A549 (cell line): ENCODE measurements at regions not wholly inside any gene's neighbourhood (a gene's known extent, or its start where the extent isn't known, plus 50 kb on each side); places are given as distances from the start of the nearest gene placed in this dataset.

Source experiments
- ATAC-seq, 2 experiments: fragments of 200-7000 bp in 1 of 2; fragments of >200 bp in 1 of 2; cut with Nextera tagmentation in 1 of 2; cut with Tn5 transposase in 1 of 2; 3 replicates each; pipeline versions ENCODE4 v1.8.0 to v1.9.1; 2018 to 2020; ENCODE audit warnings: mild to moderate bottlenecking in 1 of 2, moderate library complexity in 1 of 2
- CTCF ChIA-PET: fragments of 300-600 bp; sonication (Branson Sonifier 250); formaldehyde crosslinking; extraction: SDS; loops from one replicate; lab custom pipeline; 2021; ENCODE audit warnings: antibody characterized with exemption, inconsistent platforms; lab: Yijun Ruan, JAX
- POLR2A ChIA-PET: fragments of 350-600 bp; formaldehyde crosslinking; extraction: SDS; loops from one replicate; lab custom pipeline; 2021; ENCODE audit warnings: antibody characterized with exemption, inconsistent platforms; lab: Yijun Ruan, JAX
- DNase-seq, 2 experiments: peaks; one replicate each; pipeline versions ENCODE4 v3.0.0 to v3.0.0-alpha.2; 2011 to 2016; ENCODE audit warnings: low read depth in 1 of 2, low spot score in 1 of 2
- FAIRE-seq: peaks from 2 replicates; lab custom pipeline; 2011; peaks lifted over from hg19 to GRCh38; lab: Jason Lieb, UNC
- H3K27ac ChIP-seq, 2 experiments: fragments of >200 bp; sonication (Bioruptor Twin); formaldehyde crosslinking; 3 replicates each; pipeline ENCODE4 v1.5.1; 2016 to 2017
- H3K4me1 ChIP-seq: fragments of >200 bp; sonication (Bioruptor Twin); formaldehyde crosslinking; 3 replicates; pipeline ENCODE4 v1.6.1; 2016
- H3K4me2 ChIP-seq: fragments of >200 bp; sonication (Bioruptor Twin); formaldehyde crosslinking; 3 replicates; pipeline ENCODE4 v1.6.1; 2016
- H3K4me3 ChIP-seq: fragments of >200 bp; sonication (Bioruptor Twin); formaldehyde crosslinking; 3 replicates; pipeline ENCODE4 v1.5.1; 2016
- H3K9me3 ChIP-seq: fragments of >200 bp; sonication (Bioruptor Twin); formaldehyde crosslinking; 3 replicates; pipeline ENCODE4 v1.6.1; 2016
- CBX2 ChIP-seq: fragments of 200-600 bp; sonication (generic); IDR thresholded peaks from 2 replicates; pipeline ENCODE4 v1.6.1; 2016; ENCODE audit warnings: low read depth, mild to moderate bottlenecking, borderline replicate concordance
- EHF ChIP-seq: fragments of 250-450 bp; sonication (Bioruptor Pico); IDR thresholded peaks from 2 replicates; pipeline ENCODE4 v1.5.0; 2020; ENCODE audit warnings: mild to moderate bottlenecking
- EHMT2 ChIP-seq: fragments of 200-600 bp; sonication (generic); IDR thresholded peaks from 2 replicates; pipeline ENCODE4 v1.6.1; 2016; ENCODE audit warnings: antibody characterized with exemption, low read depth, mild to moderate bottlenecking, moderate library complexity
- ELK1 ChIP-seq: fragments of 150-350 bp; IDR thresholded peaks from 2 replicates; pipeline ENCODE4 v1.6.1; 2014; ENCODE audit warnings: low read depth, mild to moderate bottlenecking, low read length
- FOSB ChIP-seq: fragments of 250-450 bp; sonication (Bioruptor Pico); IDR thresholded peaks from 2 replicates; pipeline ENCODE4 v1.5.0; 2020; ENCODE audit warnings: mild to moderate bottlenecking, moderate library complexity
- FOSL2 ChIP-seq, 2 experiments: fragments of 450-650 bp in 1 of 2; fragments of >200 bp in 1 of 2; sonication (Bioruptor Twin) in 1 of 2; formaldehyde crosslinking; IDR thresholded peaks; 2 replicates each; pipeline versions ENCODE4 v1.5.0 to v1.6.1; 2016 to 2020; ENCODE audit warnings: mild to moderate bottlenecking in 1 of 2, moderate library complexity in 1 of 2
- HMGXB4 ChIP-seq: fragments of 250-450 bp; sonication (Bioruptor Pico); IDR thresholded peaks from 2 replicates; pipeline ENCODE4 v1.5.0; 2021; ENCODE audit warnings: mild to moderate bottlenecking, moderate library complexity, borderline replicate concordance
- HOXB5 ChIP-seq: fragments of 250-450 bp; sonication (Bioruptor Pico); IDR thresholded peaks from 2 replicates; pipeline ENCODE4 v1.5.0; 2020; ENCODE audit warnings: mild to moderate bottlenecking, moderate library complexity
- JUNB ChIP-seq: fragments of >200 bp; sonication (Bioruptor Twin); formaldehyde crosslinking; IDR thresholded peaks from 2 replicates; pipeline ENCODE4 v1.6.1; 2016
- NFE2L2 ChIP-seq: fragments of 150-350 bp; conservative IDR thresholded peaks from 2 replicates; pipeline ENCODE4 v1.6.1; 2014; ENCODE audit warnings: low read length
- PBX3 ChIP-seq: IDR thresholded peaks from 2 replicates; pipeline ENCODE4 v1.6.1; 2012
- PHF8 ChIP-seq: fragments of 200-600 bp; sonication (generic); IDR thresholded peaks from 2 replicates; pipeline ENCODE4 v1.6.1; 2016; ENCODE audit warnings: low read depth, mild to moderate bottlenecking, antibody characterized with exemption, moderate library complexity, borderline replicate concordance
- POLR2AphosphoS2 ChIP-seq: conservative IDR thresholded peaks from 2 replicates; pipeline ENCODE4 v1.6.1; 2012; ENCODE audit warnings: low read length, improper control_type of control experiment, inconsistent platforms
- RCOR1 ChIP-seq: fragments of 150-350 bp; IDR thresholded peaks from 2 replicates; pipeline ENCODE4 v1.6.1; 2014; ENCODE audit warnings: antibody characterized with exemption, low read length, low read depth
- RFX5 ChIP-seq: fragments of 450-650 bp; IDR thresholded peaks from 2 replicates; pipeline ENCODE4 v1.7.1; 2014; ENCODE audit warnings: antibody characterized with exemption, mild to moderate bottlenecking, moderate library complexity
- RNF2 ChIP-seq: fragments of 200-600 bp; sonication (generic); IDR thresholded peaks from 2 replicates; pipeline ENCODE4 v1.6.1; 2016; ENCODE audit warnings: low read depth, mild to moderate bottlenecking, antibody characterized with exemption, moderate library complexity, borderline replicate concordance
- SMC3 ChIP-seq: fragments of >200 bp; sonication (Bioruptor Twin); formaldehyde crosslinking; IDR thresholded peaks from 3 replicates; pipeline ENCODE4 v1.6.1; 2018; ENCODE audit warnings: inconsistent platforms
- TFCP2L1 ChIP-seq: fragments of 250-450 bp; sonication (Bioruptor Pico); IDR thresholded peaks from 2 replicates; pipeline ENCODE4 v1.5.0; 2021; ENCODE audit warnings: mild to moderate bottlenecking
- USF2 ChIP-seq: fragments of 450-650 bp; IDR thresholded peaks from 2 replicates; pipeline ENCODE4 v1.6.1; 2014; ENCODE audit warnings: antibody characterized with exemption
- ZFP36 ChIP-seq: fragments of 450-650 bp; IDR thresholded peaks from 2 replicates; pipeline ENCODE4 v1.6.1; 2014; ENCODE audit warnings: borderline replicate concordance; ENCODE audit not compliant: partially characterized antibody
- WGBS: methylation state at CpG from one replicate; pipeline ENCODE4 v1.1.6; 2017; ENCODE audit errors: missing lambda C conversion rate; 5-methylcytosine and 5-hydroxymethylcytosine counted together

GRCh38 chr3:51588724-51589123, 50.2 kb downstream of the RAD54L2 start:
- no peak for TF ChIP-seq RFX5
- no peak for TF ChIP-seq PBX3
- TF ChIP-seq HOXB5 (CRISPR knock-in tag), result no peak
- no peak for TF ChIP-seq FOSB (CRISPR knock-in tag)
- no peak for TF ChIP-seq EHF (CRISPR knock-in tag)
- no peak for TF ChIP-seq ELK1
- TF ChIP-seq CBX2, result no peak
- TF ChIP-seq TFCP2L1 (CRISPR knock-in tag), result no peak
- no peak for TF ChIP-seq USF2
- no peak for TF ChIP-seq RCOR1
- TF ChIP-seq EHMT2, result no peak
- TF ChIP-seq ZFP36, result no peak
- TF ChIP-seq RNF2, result no peak
- TF ChIP-seq SMC3, result no peak
- no peak for TF ChIP-seq HMGXB4
- no peak for TF ChIP-seq POLR2AphosphoS2
- no peak for TF ChIP-seq NFE2L2
- ATAC-seq (no peak), FAIRE-seq (no peak), DNase-seq (no peak)
- CTCF ChIA-PET, result interaction anchor here (0.5 to 1.1 kb wide), 2 partner anchors 24 to 60 kb away, joined by 3 read pairs; no protein-coding TSS in a partner anchor
- Histone ChIP-seq H3K9me3 (no peaks in the 10 kb centered on the region), H3K4me2 (no peak overlapping the region), H3K4me3 (no peak overlapping the region), H3K4me1 (no peaks in the 10 kb centered on the region), H3K27ac (no peak overlapping the region)
- POLR2A ChIA-PET, result no interaction called here
- WGBS, result 93% methylated on average over 4 of the region's 4 CpGs

- CTCF ChIA-PET, result interaction anchor here (0.6 to 1.3 kb wide), 5 partner anchors 53 to 1118 kb away, joined by 3 to 4 read pairs (median 3); partner anchors contain the start of gene RAD54L2
- POLR2A ChIA-PET, result no interaction called here
These were observed 52.7 kb downstream of the RAD54L2 start for GRCh38 chr3:51591231-51591630.

More at GRCh38 chr3:51591231-51591630, 52.7 kb downstream of the RAD54L2 start:
- Histone ChIP-seq H3K4me3 (no peak overlapping the region), H3K27ac (no peak overlapping the region), H3K4me1 (no peaks in the 10 kb centered on the region), H3K4me2 (no peak overlapping the region), H3K9me3 (no peaks in the 10 kb centered on the region)
- DNase-seq, result no peak
- ATAC-seq, result no peak
- TF ChIP-seq TFCP2L1 (CRISPR knock-in tag) (no peak), PHF8 (no peak), ELK1 (no peak), JUNB (no peak), FOSL2 (IDR thresholded peaks at IDR 0.05) (no peak), FOSL2 (CRISPR knock-in tag; IDR thresholded peaks at IDR 0.05) (no peak)
- no peak for FAIRE-seq
- 83% methylated on average over 5 of the region's 5 CpGs for WGBS
